OCI-LY3 (cell line): ENCODE measurements at regions not wholly inside any gene's neighbourhood (a gene's known extent, or its start where the extent isn't known, plus 50 kb on each side); places are given as distances from the start of the nearest gene placed in this dataset.

Experiments
- EZH2phosphoT487 ChIP-seq: fragments of 200-600 bp; shearing (Covaris generic); IDR thresholded peaks from 2 replicates; pipeline ENCODE4 v1.6.1; 2018; ENCODE audit warnings: antibody characterized with exemption, mixed run types, low read depth
- TF ChIP-seq, protein P1 (sequence below): fragments of 200-600, 300-600 bp; sonication (generic); IDR thresholded peaks from 2 replicates; pipeline ENCODE4 v1.5.1; 2014; ENCODE audit warnings: antibody characterized with exemption, low read length, low read depth

DNA sequence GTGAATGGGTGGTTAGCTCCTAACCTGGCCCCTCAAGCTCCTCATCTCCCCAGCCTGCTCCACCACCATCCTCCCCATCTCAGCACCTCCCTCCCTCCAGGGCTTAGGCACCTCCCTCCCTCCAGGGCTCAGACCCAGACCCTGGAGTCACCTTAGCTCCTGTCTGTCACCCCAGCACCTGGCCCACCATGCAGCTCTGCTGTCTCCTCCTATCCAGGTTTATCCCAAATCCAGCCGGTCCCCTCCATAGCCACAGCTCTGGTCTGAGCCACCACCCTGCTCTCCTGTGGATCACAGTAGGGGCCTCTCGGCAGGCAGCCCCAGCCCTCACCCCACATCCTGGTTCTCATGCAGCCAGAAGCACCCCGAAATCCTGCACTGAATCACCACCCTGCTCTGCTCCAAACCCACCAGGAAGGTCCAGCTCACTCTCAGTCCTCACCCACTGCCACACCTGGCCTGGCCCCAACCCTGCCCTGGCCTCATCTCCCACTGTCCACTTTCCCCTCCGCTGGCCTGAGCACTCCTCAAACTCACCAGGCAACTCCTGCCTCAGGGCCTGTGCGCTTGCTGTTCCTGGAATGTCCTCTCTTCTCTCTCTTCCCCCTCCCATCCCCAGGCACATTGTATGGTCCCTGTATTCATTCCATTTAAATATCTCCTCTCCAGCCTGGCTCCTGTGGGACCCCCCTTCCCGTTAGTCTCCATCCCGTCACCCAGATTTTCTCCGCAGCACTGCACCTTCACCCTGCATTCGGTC lies 62.6 kb downstream of the DIO3 start:
- TF ChIP-seq, protein P1, sequence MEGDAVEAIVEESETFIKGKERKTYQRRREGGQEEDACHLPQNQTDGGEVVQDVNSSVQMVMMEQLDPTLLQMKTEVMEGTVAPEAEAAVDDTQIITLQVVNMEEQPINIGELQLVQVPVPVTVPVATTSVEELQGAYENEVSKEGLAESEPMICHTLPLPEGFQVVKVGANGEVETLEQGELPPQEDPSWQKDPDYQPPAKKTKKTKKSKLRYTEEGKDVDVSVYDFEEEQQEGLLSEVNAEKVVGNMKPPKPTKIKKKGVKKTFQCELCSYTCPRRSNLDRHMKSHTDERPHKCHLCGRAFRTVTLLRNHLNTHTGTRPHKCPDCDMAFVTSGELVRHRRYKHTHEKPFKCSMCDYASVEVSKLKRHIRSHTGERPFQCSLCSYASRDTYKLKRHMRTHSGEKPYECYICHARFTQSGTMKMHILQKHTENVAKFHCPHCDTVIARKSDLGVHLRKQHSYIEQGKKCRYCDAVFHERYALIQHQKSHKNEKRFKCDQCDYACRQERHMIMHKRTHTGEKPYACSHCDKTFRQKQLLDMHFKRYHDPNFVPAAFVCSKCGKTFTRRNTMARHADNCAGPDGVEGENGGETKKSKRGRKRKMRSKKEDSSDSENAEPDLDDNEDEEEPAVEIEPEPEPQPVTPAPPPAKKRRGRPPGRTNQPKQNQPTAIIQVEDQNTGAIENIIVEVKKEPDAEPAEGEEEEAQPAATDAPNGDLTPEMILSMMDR = no peak
- no peak for TF ChIP-seq EZH2phosphoT487
